ENCODE measurements at regions not wholly inside any gene's neighbourhood (a gene's known extent, or its start where the extent isn't known, plus 50 kb on each side); places are given as distances from the start of the nearest gene placed in this dataset.

- no peaks in the 10 kb centered on the region for H3K36me3 ChIP-seq (ENCODE audit: control insufficient read depth in 2 of 2, extremely low read depth in 1 of 2, insufficient read depth in 1 of 2, low read length in 1 of 2)
- Mint-ChIP-seq H3K9me3 (no peaks in the 10 kb centered on the region), H3K4me1 (no peaks in the 10 kb centered on the region), H3K4me3 (no peak overlapping the region), H3K27ac (no peak overlapping the region), H3K27me3 (peaks cover 9 to 13% of the 10 kb centered on the region in 2 donors), H3K36me3 (no peaks in the 10 kb centered on the region)
- H3K4me3 ChIP-seq (ENCODE audit: control insufficient read depth in 1 of 2, extremely low read depth in 1 of 2, low read length in 1 of 2) = no peak overlapping the region
- ChIA-PET POLR2A (no interaction called here), CTCF (no interaction called here)
- ATAC-seq (replicated peaks in 1 of 4) (no peak), DNase-seq (no peak)
- WGBS (ENCODE audit: insufficient coverage) = 86% methylated on average over 9 of the region's 19 CpGs
- no peaks in the 10 kb centered on the region for H3K4me1 ChIP-seq (ENCODE audit: control insufficient read depth in 1 of 2, extremely low read depth in 1 of 2, insufficient read depth in 2 of 2, low read length in 2 of 2)
- no peak overlapping the region for H3K27ac ChIP-seq (ENCODE audit: low read length)
- peaks cover 0 to 16% of the 10 kb centered on the region in 2 experiments for H3K27me3 ChIP-seq (replicated peaks in 1 of 2; ENCODE audit: control insufficient read depth in 2 of 2, extremely low read depth in 1 of 2, insufficient read depth in 2 of 2, low read length in 1 of 2)
- no peaks in the 10 kb centered on the region for H3K9me3 ChIP-seq
Measured at GRCh38 chr16:86909359-86910160, 331.2 kb downstream of the FOXL1 start.

GRCh38 chr16:86910161-86910769 lies 331.9 kb downstream of the FOXL1 start:
- Mint-ChIP-seq H3K9me3 (no peaks in the 10 kb centered on the region), H3K36me3 (no peaks in the 10 kb centered on the region), H3K4me3 (no peak overlapping the region), H3K27ac (no peak overlapping the region), H3K27me3 (peaks cover 9 to 13% of the 10 kb centered on the region in 2 donors), H3K4me1 (no peaks in the 10 kb centered on the region)
- ATAC-seq (replicated peaks in 1 of 4) (no peak), DNase-seq (no peak)
- H3K27ac ChIP-seq (ENCODE audit: low read length) = no peak overlapping the region
- peaks cover 0 to 16% of the 10 kb centered on the region in 2 experiments for H3K27me3 ChIP-seq (replicated peaks in 1 of 2; ENCODE audit: control insufficient read depth in 2 of 2, extremely low read depth in 1 of 2, insufficient read depth in 2 of 2, low read length in 1 of 2)
- H3K4me3 ChIP-seq (ENCODE audit: control insufficient read depth in 1 of 2, extremely low read depth in 1 of 2, low read length in 1 of 2) = no peak overlapping the region
- no peaks in the 10 kb centered on the region for H3K36me3 ChIP-seq (ENCODE audit: control insufficient read depth in 2 of 2, extremely low read depth in 1 of 2, insufficient read depth in 1 of 2, low read length in 1 of 2)
- WGBS (ENCODE audit: insufficient coverage) = 45% methylated on average over 5 of the region's 16 CpGs
- H3K9me3 ChIP-seq = no peaks in the 10 kb centered on the region
- POLR2A ChIA-PET = no interaction called here
- CTCF ChIA-PET = no interaction called here
- H3K4me1 ChIP-seq (ENCODE audit: control insufficient read depth in 1 of 2, extremely low read depth in 1 of 2, insufficient read depth in 2 of 2, low read length in 2 of 2) = no peaks in the 10 kb centered on the region

GRCh38 chr16:86911437-86911958 lies 333.1 kb downstream of the FOXL1 start:
- Histone ChIP-seq H3K4me3 (ENCODE audit: control insufficient read depth in 1 of 2, extremely low read depth in 1 of 2, low read length in 1 of 2) (no peak overlapping the region), H3K27ac (ENCODE audit: low read length) (no peak overlapping the region), H3K9me3 (no peaks in the 10 kb centered on the region), H3K27me3 (replicated peaks in 1 of 2; ENCODE audit: control insufficient read depth in 2 of 2, extremely low read depth in 1 of 2, insufficient read depth in 2 of 2, low read length in 1 of 2) (peaks cover 0 to 13% of the 10 kb centered on the region in 2 experiments), H3K4me1 (ENCODE audit: control insufficient read depth in 1 of 2, extremely low read depth in 1 of 2, insufficient read depth in 2 of 2, low read length in 2 of 2) (no peaks in the 10 kb centered on the region), H3K36me3 (ENCODE audit: control insufficient read depth in 2 of 2, extremely low read depth in 1 of 2, insufficient read depth in 1 of 2, low read length in 1 of 2) (no peaks in the 10 kb centered on the region)
- CTCF ChIA-PET = no interaction called here
- Mint-ChIP-seq H3K36me3 (no peaks in the 10 kb centered on the region), H3K9me3 (no peaks in the 10 kb centered on the region), H3K27ac (no peak overlapping the region), H3K4me1 (no peaks in the 10 kb centered on the region), H3K4me3 (no peak overlapping the region), H3K27me3 (peaks cover 4 to 9% of the 10 kb centered on the region in 2 donors)
- POLR2A ChIA-PET = no interaction called here
- no peak for ATAC-seq (replicated peaks in 1 of 4)
- no peak for DNase-seq
- 80% methylated on average over 1 of the region's 4 CpGs for WGBS (ENCODE audit: insufficient coverage)

- no peaks in the 10 kb centered on the region for H3K36me3 Mint-ChIP-seq
- peaks cover 2 to 12% of the 10 kb centered on the region in 2 donors for H3K27me3 Mint-ChIP-seq
- no peak overlapping the region for H3K27ac ChIP-seq (ENCODE audit: low read length)
- H3K9me3 Mint-ChIP-seq = no peaks in the 10 kb centered on the region
- no peak for DNase-seq
- H3K4me1 Mint-ChIP-seq = no peaks in the 10 kb centered on the region
- ChIA-PET CTCF (no interaction called here), POLR2A (no interaction called here)
- H3K9me3 ChIP-seq = no peaks in the 10 kb centered on the region
- WGBS (ENCODE audit: insufficient coverage) = 98% methylated on average over 5 of the region's 7 CpGs
- no peak overlapping the region for H3K4me3 Mint-ChIP-seq
- no peaks in the 10 kb centered on the region for H3K4me1 ChIP-seq (ENCODE audit: control insufficient read depth in 1 of 2, extremely low read depth in 1 of 2, insufficient read depth in 2 of 2, low read length in 2 of 2)
- H3K27me3 ChIP-seq (replicated peaks in 1 of 2; ENCODE audit: control insufficient read depth in 2 of 2, extremely low read depth in 1 of 2, insufficient read depth in 2 of 2, low read length in 1 of 2) = peaks cover 0 to 4% of the 10 kb centered on the region in 2 experiments
- H3K36me3 ChIP-seq (ENCODE audit: control insufficient read depth in 2 of 2, extremely low read depth in 1 of 2, insufficient read depth in 1 of 2, low read length in 1 of 2) = no peaks in the 10 kb centered on the region
- H3K27ac Mint-ChIP-seq = no peak overlapping the region
- H3K4me3 ChIP-seq (ENCODE audit: control insufficient read depth in 1 of 2, extremely low read depth in 1 of 2, low read length in 1 of 2) = no peak overlapping the region
- no peak for ATAC-seq (replicated peaks in 1 of 4)
Measured at GRCh38 chr16:86913886-86914285, 335.5 kb downstream of the FOXL1 start.

DNA sequence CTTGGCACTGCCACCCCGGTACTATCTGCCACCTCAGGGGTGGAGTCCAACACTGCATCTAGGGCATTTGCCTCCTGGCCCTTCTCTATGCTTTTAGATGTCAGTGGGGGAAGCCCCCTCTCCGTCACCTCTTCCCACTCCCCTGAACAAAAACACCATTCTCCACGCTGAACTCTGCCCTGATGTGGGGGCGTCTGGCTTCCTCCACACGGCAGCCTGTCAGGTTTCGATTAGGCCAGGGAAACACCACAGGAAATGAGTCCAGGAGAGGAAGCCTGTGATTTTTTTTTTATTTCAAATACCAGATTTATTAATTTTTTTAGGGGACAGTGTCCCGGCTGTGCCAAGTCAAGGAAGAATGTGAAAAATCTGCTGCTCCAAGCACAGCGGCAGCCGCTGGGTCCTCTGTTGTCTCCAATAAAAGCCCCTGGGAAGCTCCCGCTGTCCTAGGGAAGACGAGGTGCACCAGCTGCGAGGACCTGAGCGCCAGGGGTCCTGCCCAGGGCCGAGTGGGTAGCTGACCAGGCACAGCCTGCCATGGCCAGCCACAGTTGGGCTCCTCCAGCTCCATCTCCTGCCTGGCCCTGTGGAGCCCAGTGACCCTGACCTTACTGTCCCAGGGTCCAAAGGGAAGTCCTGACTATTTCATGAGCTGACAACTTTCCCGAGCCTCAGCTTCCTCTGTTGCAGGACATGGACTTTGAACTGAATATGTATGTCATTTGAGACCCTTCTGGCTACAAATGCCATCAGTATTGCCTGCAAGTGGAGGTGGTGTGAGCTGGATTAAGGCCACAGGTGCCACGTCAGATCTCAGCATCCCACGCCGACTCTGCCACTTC lies 336.7 kb downstream of the FOXL1 start:
- H3K27ac ChIP-seq (ENCODE audit: low read length) = no peak overlapping the region
- H3K9me3 ChIP-seq = no peaks in the 10 kb centered on the region
- no peak for DNase-seq
- H3K36me3 Mint-ChIP-seq = no peaks in the 10 kb centered on the region
- H3K4me1 ChIP-seq (ENCODE audit: control insufficient read depth in 1 of 2, extremely low read depth in 1 of 2, insufficient read depth in 2 of 2, low read length in 2 of 2) = no peaks in the 10 kb centered on the region
- H3K4me3 ChIP-seq (ENCODE audit: control insufficient read depth in 1 of 2, extremely low read depth in 1 of 2, low read length in 1 of 2) = no peak overlapping the region
- H3K9me3 Mint-ChIP-seq = no peaks in the 10 kb centered on the region
- no peak overlapping the region for H3K4me3 Mint-ChIP-seq
- no peak overlapping the region for H3K27ac Mint-ChIP-seq
- H3K4me1 Mint-ChIP-seq = no peaks in the 10 kb centered on the region
- ChIA-PET CTCF (no interaction called here), POLR2A (no interaction called here)
- 65% methylated on average over 9 of the region's 18 CpGs for WGBS (ENCODE audit: insufficient coverage)
- H3K27me3 ChIP-seq (replicated peaks in 1 of 2; ENCODE audit: control insufficient read depth in 2 of 2, extremely low read depth in 1 of 2, insufficient read depth in 2 of 2, low read length in 1 of 2) = peaks cover 0 to 6% of the 10 kb centered on the region in 2 experiments
- H3K27me3 Mint-ChIP-seq = peaks cover 8 to 14% of the 10 kb centered on the region in 2 donors
- H3K36me3 ChIP-seq (ENCODE audit: control insufficient read depth in 2 of 2, extremely low read depth in 1 of 2, insufficient read depth in 1 of 2, low read length in 1 of 2) = no peaks in the 10 kb centered on the region
- ATAC-seq (replicated peaks in 1 of 4) = no peak

DNA sequence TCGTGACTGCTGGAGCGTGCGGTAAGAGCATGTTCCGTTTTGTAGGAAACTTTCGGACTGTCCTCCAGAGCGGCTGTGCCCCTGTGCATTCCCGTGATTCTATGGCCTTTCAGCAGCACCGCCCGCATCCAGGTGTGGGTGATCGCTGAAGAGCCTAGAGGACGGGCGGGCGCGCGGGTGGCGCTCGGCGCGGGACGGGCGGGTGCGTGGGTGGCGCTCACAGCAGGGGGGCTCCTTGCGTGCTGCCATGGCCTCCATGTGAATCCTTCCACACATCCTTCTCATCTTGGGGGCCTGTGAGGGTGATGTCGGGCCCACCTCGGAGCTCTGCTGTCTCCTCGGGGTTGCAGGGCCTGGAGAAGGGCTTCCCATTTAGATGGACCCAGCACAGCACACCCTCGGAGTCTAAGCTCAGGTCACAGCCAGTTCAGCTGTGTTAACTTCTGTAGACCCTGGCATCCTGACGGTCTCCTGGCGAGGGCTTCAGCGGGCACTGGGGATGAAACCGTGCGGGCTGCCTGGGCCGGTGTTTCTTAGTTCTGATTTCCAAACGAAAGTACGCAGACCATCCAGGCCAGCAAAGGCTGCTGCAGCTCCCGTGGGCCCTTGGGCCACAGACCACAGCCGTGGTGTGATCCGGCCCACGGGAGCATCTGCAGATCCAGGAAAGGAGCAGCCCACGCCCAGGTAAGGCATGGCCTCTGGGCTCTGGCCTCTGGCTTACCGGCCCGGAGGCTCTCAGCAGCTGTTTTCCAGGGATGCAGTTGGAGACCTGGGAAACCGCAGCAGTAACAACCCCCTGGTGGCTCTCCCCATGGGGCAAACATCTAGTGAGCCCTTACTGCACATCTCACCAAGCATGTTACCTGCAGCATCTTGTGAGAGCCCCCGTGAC lies 339.4 kb downstream of the FOXL1 start:
- DNase-seq (no peak), ATAC-seq (replicated peaks in 1 of 4) (no peak)
- CTCF ChIA-PET = no interaction called here
- Histone ChIP-seq H3K4me3 (ENCODE audit: control insufficient read depth in 1 of 2, extremely low read depth in 1 of 2, low read length in 1 of 2) (no peak overlapping the region), H3K27me3 (replicated peaks in 1 of 2; ENCODE audit: control insufficient read depth in 2 of 2, extremely low read depth in 1 of 2, insufficient read depth in 2 of 2, low read length in 1 of 2) (peaks cover 0 to 9% of the 10 kb centered on the region in 2 experiments), H3K36me3 (ENCODE audit: control insufficient read depth in 2 of 2, extremely low read depth in 1 of 2, insufficient read depth in 1 of 2, low read length in 1 of 2) (no peaks in the 10 kb centered on the region), H3K4me1 (ENCODE audit: control insufficient read depth in 1 of 2, extremely low read depth in 1 of 2, insufficient read depth in 2 of 2, low read length in 2 of 2) (no peaks in the 10 kb centered on the region), H3K27ac (ENCODE audit: low read length) (no peak overlapping the region), H3K9me3 (no peaks in the 10 kb centered on the region)
- Mint-ChIP-seq H3K27ac (no peak overlapping the region), H3K4me1 (no peaks in the 10 kb centered on the region), H3K9me3 (peaks cover 0 to 7% (median 2%) of the 10 kb centered on the region in 3 donors), H3K27me3 (peaks cover 10 to 13% of the 10 kb centered on the region in 2 donors), H3K36me3 (no peaks in the 10 kb centered on the region), H3K4me3 (no peak overlapping the region)
- WGBS (ENCODE audit: insufficient coverage) = 89% methylated on average over 29 of the region's 45 CpGs
- POLR2A ChIA-PET = no interaction called here

All from T-cell (primary cell).